ENCODE measurements at regions not wholly inside any gene's neighbourhood (a gene's known extent, or its start where the extent isn't known, plus 50 kb on each side); places are given as distances from the start of the nearest gene placed in this dataset.
"Not testable (repeated sequence)": the region's sequence is repeated elsewhere in the genome, so short reads cannot be mapped to it uniquely, and the experiment has no call there.

- no peaks in the 10 kb centered on the region for H3K36me3 ChIP-seq (ENCODE audit: control insufficient read depth in 2 of 2, insufficient read depth in 2 of 2, low read length in 1 of 2)
- no peak for DNase-seq (ENCODE audit: low read depth in 6 of 9, low spot score in 9 of 9)
- WGBS = 65% methylated on average over 6 of the region's 6 CpGs
Observed at GRCh38 chr1:22334860-22335550, 116.6 kb upstream of the ZBTB40 start.

GRCh38 chr1:22336274-22336673 is 115.4 kb upstream of the ZBTB40 start:
- not testable (repeated sequence) for H3K27ac ChIP-seq (ENCODE audit: low read depth in 1 of 2, low read length in 1 of 2); H3K27me3 ChIP-seq (ENCODE audit: control insufficient read depth in 2 of 2, insufficient read depth in 1 of 2, low read length in 1 of 2); H3K4me3 ChIP-seq (ENCODE audit: low read length in 2 of 2); DNase-seq (ENCODE audit: low read depth in 6 of 9, low spot score in 9 of 9); H3K9me3 ChIP-seq (ENCODE audit: control insufficient read depth in 2 of 2, insufficient read depth in 1 of 2, low read length in 1 of 2); H3K4me1 ChIP-seq (ENCODE audit: control insufficient read depth in 2 of 2, insufficient read depth in 2 of 2, low read length in 2 of 2); H3K36me3 ChIP-seq (ENCODE audit: control insufficient read depth in 2 of 2, insufficient read depth in 2 of 2, low read length in 1 of 2)
- 92% methylated on average over 2 of the region's 2 CpGs for WGBS

More at GRCh38 chr1:22334860-22335550, 116.6 kb upstream of the ZBTB40 start:
- H3K4me3 ChIP-seq (ENCODE audit: low read length in 2 of 2) = no peak overlapping the region
- no peaks in the 10 kb centered on the region for H3K27me3 ChIP-seq (ENCODE audit: control insufficient read depth in 2 of 2, insufficient read depth in 1 of 2, low read length in 1 of 2)
- no peak overlapping the region for H3K27ac ChIP-seq (ENCODE audit: low read depth in 1 of 2, low read length in 1 of 2)
- no peaks in the 10 kb centered on the region for H3K9me3 ChIP-seq (ENCODE audit: control insufficient read depth in 2 of 2, insufficient read depth in 1 of 2, low read length in 1 of 2)
- H3K4me1 ChIP-seq (ENCODE audit: control insufficient read depth in 2 of 2, insufficient read depth in 2 of 2, low read length in 2 of 2) = no peaks in the 10 kb centered on the region

- H3K27ac ChIP-seq (ENCODE audit: low read depth in 1 of 2, low read length in 1 of 2); H3K4me1 ChIP-seq (ENCODE audit: control insufficient read depth in 2 of 2, insufficient read depth in 2 of 2, low read length in 2 of 2); H3K4me3 ChIP-seq (ENCODE audit: low read length in 2 of 2); DNase-seq (ENCODE audit: low read depth in 6 of 9, low spot score in 9 of 9); H3K36me3 ChIP-seq (ENCODE audit: control insufficient read depth in 2 of 2, insufficient read depth in 2 of 2, low read length in 1 of 2); H3K9me3 ChIP-seq (ENCODE audit: control insufficient read depth in 2 of 2, insufficient read depth in 1 of 2, low read length in 1 of 2): not testable (repeated sequence)
- WGBS = 87% methylated on average over 2 of the region's 2 CpGs
- peaks cover 0 to 14% of the 10 kb centered on the region in 2 donors for H3K27me3 ChIP-seq (ENCODE audit: control insufficient read depth in 2 of 2, insufficient read depth in 1 of 2, low read length in 1 of 2)
Observed at GRCh38 chr1:22336696-22337545, 114.7 kb upstream of the ZBTB40 start.

GRCh38 chr1:22338071-22338765 is 113.4 kb upstream of the ZBTB40 start:
- Histone ChIP-seq H3K4me3 (ENCODE audit: low read length in 2 of 2) (no peak overlapping the region), H3K9me3 (ENCODE audit: control insufficient read depth in 2 of 2, insufficient read depth in 1 of 2, low read length in 1 of 2) (no peaks in the 10 kb centered on the region), H3K27ac (ENCODE audit: low read depth in 1 of 2, low read length in 1 of 2) (no peak overlapping the region), H3K4me1 (ENCODE audit: control insufficient read depth in 2 of 2, insufficient read depth in 2 of 2, low read length in 2 of 2) (no peaks in the 10 kb centered on the region), H3K27me3 (ENCODE audit: control insufficient read depth in 2 of 2, insufficient read depth in 1 of 2, low read length in 1 of 2) (peaks cover 4 to 27% of the 10 kb centered on the region in 2 donors), H3K36me3 (ENCODE audit: control insufficient read depth in 2 of 2, insufficient read depth in 2 of 2, low read length in 1 of 2) (no peaks in the 10 kb centered on the region)
- WGBS = 95% methylated on average over 12 of the region's 12 CpGs
- no peak for DNase-seq (ENCODE audit: low read depth in 6 of 9, low spot score in 9 of 9)

GRCh38 chr1:22339237-22339636 is 112.4 kb upstream of the ZBTB40 start:
- no peak overlapping the region for H3K4me3 ChIP-seq (ENCODE audit: low read length in 2 of 2)
- no peak for DNase-seq (ENCODE audit: low read depth in 6 of 9, low spot score in 9 of 9)
- H3K4me1 ChIP-seq (ENCODE audit: control insufficient read depth in 2 of 2, insufficient read depth in 2 of 2, low read length in 2 of 2) = no peaks in the 10 kb centered on the region
- H3K27me3 ChIP-seq (ENCODE audit: control insufficient read depth in 2 of 2, insufficient read depth in 1 of 2, low read length in 1 of 2) = peaks cover 5 to 37% of the 10 kb centered on the region in 2 donors
- no peaks in the 10 kb centered on the region for H3K9me3 ChIP-seq (ENCODE audit: control insufficient read depth in 2 of 2, insufficient read depth in 1 of 2, low read length in 1 of 2)
- 88% methylated on average over 14 of the region's 14 CpGs for WGBS
- no peaks in the 10 kb centered on the region for H3K36me3 ChIP-seq (ENCODE audit: control insufficient read depth in 2 of 2, insufficient read depth in 2 of 2, low read length in 1 of 2)
- H3K27ac ChIP-seq (ENCODE audit: low read depth in 1 of 2, low read length in 1 of 2) = no peak overlapping the region

- 95% methylated on average over 4 of the region's 4 CpGs for WGBS
- no peaks in the 10 kb centered on the region for H3K36me3 ChIP-seq (ENCODE audit: control insufficient read depth in 2 of 2, insufficient read depth in 2 of 2, low read length in 1 of 2)
- H3K27ac ChIP-seq (ENCODE audit: low read depth in 1 of 2, low read length in 1 of 2) = no peak overlapping the region
- H3K4me1 ChIP-seq (ENCODE audit: control insufficient read depth in 2 of 2, insufficient read depth in 2 of 2, low read length in 2 of 2) = no peaks in the 10 kb centered on the region
- no peaks in the 10 kb centered on the region for H3K9me3 ChIP-seq (ENCODE audit: control insufficient read depth in 2 of 2, insufficient read depth in 1 of 2, low read length in 1 of 2)
- no peak for DNase-seq (ENCODE audit: low read depth in 6 of 9, low spot score in 9 of 9)
- H3K27me3 ChIP-seq (ENCODE audit: control insufficient read depth in 2 of 2, insufficient read depth in 1 of 2, low read length in 1 of 2) = peaks cover 5 to 42% of the 10 kb centered on the region in 2 donors
- no peak overlapping the region for H3K4me3 ChIP-seq (ENCODE audit: low read length in 2 of 2)
Observed at GRCh38 chr1:22340066-22340465, 111.6 kb upstream of the ZBTB40 start.

GRCh38 chr1:22340873-22341272 is 110.8 kb upstream of the ZBTB40 start:
- H3K36me3 ChIP-seq (ENCODE audit: control insufficient read depth in 2 of 2, insufficient read depth in 2 of 2, low read length in 1 of 2) = no peaks in the 10 kb centered on the region
- H3K4me1 ChIP-seq (ENCODE audit: control insufficient read depth in 2 of 2, insufficient read depth in 2 of 2, low read length in 2 of 2) = no peaks in the 10 kb centered on the region
- 51% methylated on average over 4 of the region's 4 CpGs for WGBS
- H3K9me3 ChIP-seq (ENCODE audit: control insufficient read depth in 2 of 2, insufficient read depth in 1 of 2, low read length in 1 of 2) = no peaks in the 10 kb centered on the region
- H3K27me3 ChIP-seq (ENCODE audit: control insufficient read depth in 2 of 2, insufficient read depth in 1 of 2, low read length in 1 of 2) = peaks cover 8 to 44% of the 10 kb centered on the region in 2 donors
- no peak overlapping the region for H3K27ac ChIP-seq (ENCODE audit: low read depth in 1 of 2, low read length in 1 of 2)
- DNase-seq (ENCODE audit: low read depth in 6 of 9, low spot score in 9 of 9) = no peak
- H3K4me3 ChIP-seq (ENCODE audit: low read length in 2 of 2) = no peak overlapping the region

GRCh38 chr1:22341791-22342605 is 109.7 kb upstream of the ZBTB40 start:
- H3K36me3 ChIP-seq (ENCODE audit: control insufficient read depth in 2 of 2, insufficient read depth in 2 of 2, low read length in 1 of 2) = no peaks in the 10 kb centered on the region
- no peaks in the 10 kb centered on the region for H3K4me1 ChIP-seq (ENCODE audit: control insufficient read depth in 2 of 2, insufficient read depth in 2 of 2, low read length in 2 of 2)
- H3K9me3 ChIP-seq (ENCODE audit: control insufficient read depth in 2 of 2, insufficient read depth in 1 of 2, low read length in 1 of 2) = no peaks in the 10 kb centered on the region
- H3K27ac ChIP-seq (ENCODE audit: low read depth in 1 of 2, low read length in 1 of 2) = no peak overlapping the region
- no peak for DNase-seq (ENCODE audit: low read depth in 6 of 9, low spot score in 9 of 9)
- H3K27me3 ChIP-seq (ENCODE audit: control insufficient read depth in 2 of 2, insufficient read depth in 1 of 2, low read length in 1 of 2) = peaks cover 8 to 47% of the 10 kb centered on the region in 2 donors
- 14% methylated on average over 28 of the region's 28 CpGs for WGBS
- H3K4me3 ChIP-seq (ENCODE audit: low read length in 2 of 2) = no peak overlapping the region

All from thymus (tissue), 11 donors.